GM23338 (cell line): ENCODE measurements at regions not wholly inside any gene's neighbourhood (a gene's known extent, or its start where the extent isn't known, plus 50 kb on each side); places are given as distances from the start of the nearest gene placed in this dataset.

ENCODE experiments used
- ATAC-seq: fragments of 200-7000 bp; cut with Tn5 transposase; 3 replicates; pipeline ENCODE4 v1.9.1; 2020
- DNase-seq: peaks from one replicate; pipeline ENCODE4 v3.0.0-alpha.2; 2015; ENCODE audit warnings: low spot score
- H2AFZ ChIP-seq: fragments of 200-600 bp; sonication (generic); 2 replicates; pipeline ENCODE4 v1.8.0; 2016; ENCODE audit warnings: antibody characterized with exemption, mild to moderate bottlenecking, moderate library complexity
- H3F3A ChIP-seq: fragments of 200-600 bp; sonication (generic); replicated peaks from 2 replicates; pipeline ENCODE4 v1.8.0; 2017; ENCODE audit warnings: antibody characterized with exemption, mixed run types, low read depth
- H3K27ac ChIP-seq: fragments of 200-600 bp; sonication (generic); 2 replicates; pipeline ENCODE4 v1.6.1; 2016; ENCODE audit warnings: low read depth
- H3K27me3 ChIP-seq: fragments of 200-600 bp; sonication (generic); 2 replicates; pipeline ENCODE4 v1.8.0; 2016; ENCODE audit warnings: mild to moderate bottlenecking, mixed run types, moderate library complexity; ENCODE audit not compliant: insufficient read depth
- H3K36me3 ChIP-seq: fragments of 200-600 bp; sonication (generic); 2 replicates; pipeline ENCODE4 v1.8.0; 2016; ENCODE audit warnings: mild to moderate bottlenecking; ENCODE audit not compliant: insufficient read depth
- H3K4me1 ChIP-seq: fragments of 200-600 bp; sonication (generic); 2 replicates; pipeline ENCODE4 v1.8.0; 2016; ENCODE audit warnings: mild to moderate bottlenecking, moderate library complexity; ENCODE audit not compliant: insufficient read depth
- H3K4me2 ChIP-seq: fragments of 200-600 bp; sonication (generic); 2 replicates; pipeline ENCODE4 v1.7.1; 2017; ENCODE audit warnings: mixed run types
- H3K4me3 ChIP-seq: fragments of 200-600 bp; sonication (generic); 2 replicates; pipeline ENCODE4 v1.6.1; 2016; ENCODE audit warnings: mixed run types
- H3K79me2 ChIP-seq: fragments of 200-600 bp; sonication (generic); replicated peaks from 2 replicates; pipeline ENCODE4 v1.8.0; 2017; ENCODE audit warnings: mild to moderate bottlenecking; ENCODE audit not compliant: insufficient read depth
- H3K9me2 ChIP-seq: fragments of 200-600 bp; sonication (generic); 2 replicates; pipeline ENCODE4 v1.8.0; 2017; ENCODE audit not compliant: insufficient read depth
- H4K20me1 ChIP-seq: fragments of 200-600 bp; sonication (generic); replicated peaks from 2 replicates; pipeline ENCODE4 v1.8.0; 2017; ENCODE audit warnings: mild to moderate bottlenecking; ENCODE audit not compliant: insufficient read depth
- H3K27ac Mint-ChIP-seq: 2 replicates; pipeline ENCODE4 v1.8.0; 2020; ENCODE audit warnings: inconsistent platforms, mild to moderate bottlenecking, moderate library complexity, mixed read lengths
- H3K27me3 Mint-ChIP-seq: 3 replicates; pipeline ENCODE4 v1.8.0; 2022; ENCODE audit warnings: low read depth, mild to moderate bottlenecking, moderate library complexity, mixed read lengths, inconsistent platforms; ENCODE audit not compliant: insufficient read depth, poor library complexity
- H3K36me3 Mint-ChIP-seq: 3 replicates; pipeline ENCODE4 v1.8.0; 2021; ENCODE audit warnings: low read depth, mild to moderate bottlenecking, inconsistent platforms, moderate library complexity, mixed read lengths
- H3K4me1 Mint-ChIP-seq: 3 replicates; pipeline ENCODE4 v1.8.0; 2020; ENCODE audit warnings: mild to moderate bottlenecking, inconsistent platforms, mixed read lengths
- H3K4me3 Mint-ChIP-seq: 3 replicates; pipeline ENCODE4 v1.8.0; 2021; ENCODE audit warnings: moderate library complexity, mild to moderate bottlenecking, inconsistent platforms, mixed read lengths
- H3K9me3 Mint-ChIP-seq: 3 replicates; pipeline ENCODE4 v1.8.0; 2020; ENCODE audit warnings: moderate library complexity, mild to moderate bottlenecking, inconsistent platforms, mixed read lengths
- CREB1 ChIP-seq: fragments of 250-450 bp; sonication (Bioruptor Pico); IDR thresholded peaks from 2 replicates; pipeline ENCODE4 v1.5.0; 2020; ENCODE audit warnings: low read depth, mild to moderate bottlenecking, moderate library complexity
- EZH2 ChIP-seq: fragments of 200-600 bp; sonication (generic); IDR thresholded peaks from one replicate; pipeline ENCODE4 v1.8.0; 2017; ENCODE audit warnings: antibody characterized with exemption, mild to moderate bottlenecking, low read depth; ENCODE audit not compliant: unreplicated experiment
- EZH2phosphoT487 ChIP-seq: fragments of 200-600 bp; sonication (generic); IDR thresholded peaks from one replicate; pipeline ENCODE4 v1.8.1; 2018; ENCODE audit warnings: antibody characterized with exemption; ENCODE audit not compliant: unreplicated experiment
- JUNB ChIP-seq: IDR thresholded peaks from one replicate; pipeline ENCODE4 v1.6.1; 2016; ENCODE audit warnings: antibody characterized with exemption; ENCODE audit not compliant: unreplicated experiment
- ZNF114 ChIP-seq: fragments of 250-450 bp; sonication (Bioruptor Pico); IDR thresholded peaks from 2 replicates; pipeline ENCODE4 v1.5.0; 2020; ENCODE audit warnings: mild to moderate bottlenecking, moderate library complexity
- ZNF331 ChIP-seq: fragments of 250-450 bp; sonication (Bioruptor Pico); IDR thresholded peaks from 2 replicates; pipeline ENCODE4 v1.5.0; 2020; ENCODE audit warnings: low read depth, mild to moderate bottlenecking, moderate library complexity
- TF ChIP-seq, protein P1 (sequence below): IDR thresholded peaks from 2 replicates; pipeline ENCODE4 v1.6.1; 2016; ENCODE audit warnings: antibody characterized with exemption
- TF ChIP-seq, protein P2 (sequence below), 2 experiments: fragments of 200-600 bp in 1 of 2; sonication (generic) in 1 of 2; conservative IDR thresholded peaks; 2 replicates each; pipeline versions ENCODE4 v1.5.1 to v1.6.1; 2016 to 2017; ENCODE audit warnings: antibody characterized with exemption in 2 of 2, low read depth in 2 of 2, mild to moderate bottlenecking in 2 of 2, moderate library complexity in 1 of 2
- TF ChIP-seq, protein P3 (sequence below): IDR thresholded peaks from one replicate; pipeline ENCODE4 v1.6.1; 2018; ENCODE audit warnings: antibody characterized with exemption; ENCODE audit not compliant: unreplicated experiment
- TF ChIP-seq, protein P4 (sequence below): fragments of 250-450 bp; sonication (Bioruptor Pico); IDR thresholded peaks from 2 replicates; pipeline ENCODE4 v1.5.0; 2020; ENCODE audit warnings: mild to moderate bottlenecking, moderate library complexity

DNA sequence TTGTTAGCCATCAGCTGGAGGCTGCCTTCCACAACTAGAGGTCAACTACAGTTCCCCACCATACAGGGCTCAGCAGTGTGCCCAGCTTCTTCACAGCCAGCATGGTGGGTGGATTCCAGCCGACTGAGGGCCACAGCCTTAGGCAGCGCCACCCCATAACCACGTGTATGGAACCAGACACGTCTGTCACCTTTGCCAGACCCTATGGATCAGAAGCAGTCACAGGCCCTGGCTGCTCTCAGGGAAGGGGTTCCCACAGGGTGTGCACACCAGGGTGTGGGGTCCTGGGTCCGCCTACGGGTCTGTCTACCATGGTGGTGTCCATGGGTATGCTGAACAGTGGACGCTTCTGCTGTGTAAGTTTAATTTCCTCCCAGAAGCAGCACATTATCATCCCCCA, 265.0 kb upstream of the FOXF1 start:
- Mint-ChIP-seq H3K36me3 (peaks cover 4% of the 10 kb centered on the region), H3K9me3 (peaks cover 4% of the 10 kb centered on the region; the same call in 2 of the 3 replicates), H3K27me3 (peaks cover 22% of the 10 kb centered on the region), H3K4me1 (peaks cover 27% of the 10 kb centered on the region), H3K4me3 (no peak overlapping the region), H3K27ac (no peak overlapping the region)
- Histone ChIP-seq H3F3A (no peaks in the 10 kb centered on the region), H3K36me3 (no peaks in the 10 kb centered on the region), H3K4me2 (no peak overlapping the region), H3K4me3 (no peak overlapping the region), H3K27ac (no peak overlapping the region), H3K79me2 (no peaks in the 10 kb centered on the region), H3K9me2 (0 out of 2 replicates have a peak, but pooled peaks cover 2% of the 10 kb centered on the region), H2AFZ (no peak overlapping the region), H4K20me1 (no peaks in the 10 kb centered on the region), H3K27me3 (no peaks in the 10 kb centered on the region), H3K4me1 (peaks cover 9% of the 10 kb centered on the region)
- TF ChIP-seq EZH2: no peak
- ATAC-seq: no peak
- DNase-seq: no peak

DNA sequence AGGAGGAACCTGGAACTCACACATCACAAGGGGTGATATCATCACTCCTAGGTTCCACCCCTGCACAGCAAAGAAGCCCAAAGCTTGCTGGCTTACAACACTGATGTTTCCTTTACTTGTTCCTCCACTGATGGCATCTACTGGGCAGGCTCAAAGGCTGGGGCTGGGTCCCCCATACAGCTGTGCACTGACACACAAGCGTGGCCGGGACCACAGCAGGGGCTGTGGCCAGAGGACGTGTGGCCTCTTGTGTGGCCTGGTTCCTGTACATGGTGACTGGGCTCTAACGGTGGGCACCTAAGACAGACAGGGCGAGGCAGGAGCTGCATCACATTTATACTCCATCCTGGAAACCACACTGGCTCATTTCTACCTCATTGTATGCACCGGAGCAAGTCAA, 264.4 kb upstream of the FOXF1 start:
- Histone ChIP-seq H3K36me3 (no peaks in the 10 kb centered on the region), H3K4me1 (peaks cover 7% of the 10 kb centered on the region), H3K4me2 (no peak overlapping the region), H2AFZ (no peak overlapping the region), H4K20me1 (no peaks in the 10 kb centered on the region), H3K27ac (no peak overlapping the region), H3K27me3 (no peaks in the 10 kb centered on the region), H3K9me2 (0 out of 2 replicates have a peak, but pooled peaks cover 2% of the 10 kb centered on the region), H3F3A (no peaks in the 10 kb centered on the region), H3K4me3 (no peak overlapping the region), H3K79me2 (no peaks in the 10 kb centered on the region)
- no peak overlapping the region for H3K27ac Mint-ChIP-seq
- peaks cover 4% of the 10 kb centered on the region; the same call in 2 of the 3 replicates for H3K9me3 Mint-ChIP-seq
- peaks cover 4% of the 10 kb centered on the region for H3K36me3 Mint-ChIP-seq
- no peak overlapping the region for H3K4me3 Mint-ChIP-seq
- no peak for ATAC-seq
- DNase-seq: no peak
- peaks cover 22% of the 10 kb centered on the region for H3K27me3 Mint-ChIP-seq
- peaks cover 23% of the 10 kb centered on the region for H3K4me1 Mint-ChIP-seq
- TF ChIP-seq, protein P1, sequence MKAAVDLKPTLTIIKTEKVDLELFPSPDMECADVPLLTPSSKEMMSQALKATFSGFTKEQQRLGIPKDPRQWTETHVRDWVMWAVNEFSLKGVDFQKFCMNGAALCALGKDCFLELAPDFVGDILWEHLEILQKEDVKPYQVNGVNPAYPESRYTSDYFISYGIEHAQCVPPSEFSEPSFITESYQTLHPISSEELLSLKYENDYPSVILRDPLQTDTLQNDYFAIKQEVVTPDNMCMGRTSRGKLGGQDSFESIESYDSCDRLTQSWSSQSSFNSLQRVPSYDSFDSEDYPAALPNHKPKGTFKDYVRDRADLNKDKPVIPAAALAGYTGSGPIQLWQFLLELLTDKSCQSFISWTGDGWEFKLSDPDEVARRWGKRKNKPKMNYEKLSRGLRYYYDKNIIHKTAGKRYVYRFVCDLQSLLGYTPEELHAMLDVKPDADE: no peak
- no peak for TF ChIP-seq CREB1
- TF ChIP-seq, protein P2, sequence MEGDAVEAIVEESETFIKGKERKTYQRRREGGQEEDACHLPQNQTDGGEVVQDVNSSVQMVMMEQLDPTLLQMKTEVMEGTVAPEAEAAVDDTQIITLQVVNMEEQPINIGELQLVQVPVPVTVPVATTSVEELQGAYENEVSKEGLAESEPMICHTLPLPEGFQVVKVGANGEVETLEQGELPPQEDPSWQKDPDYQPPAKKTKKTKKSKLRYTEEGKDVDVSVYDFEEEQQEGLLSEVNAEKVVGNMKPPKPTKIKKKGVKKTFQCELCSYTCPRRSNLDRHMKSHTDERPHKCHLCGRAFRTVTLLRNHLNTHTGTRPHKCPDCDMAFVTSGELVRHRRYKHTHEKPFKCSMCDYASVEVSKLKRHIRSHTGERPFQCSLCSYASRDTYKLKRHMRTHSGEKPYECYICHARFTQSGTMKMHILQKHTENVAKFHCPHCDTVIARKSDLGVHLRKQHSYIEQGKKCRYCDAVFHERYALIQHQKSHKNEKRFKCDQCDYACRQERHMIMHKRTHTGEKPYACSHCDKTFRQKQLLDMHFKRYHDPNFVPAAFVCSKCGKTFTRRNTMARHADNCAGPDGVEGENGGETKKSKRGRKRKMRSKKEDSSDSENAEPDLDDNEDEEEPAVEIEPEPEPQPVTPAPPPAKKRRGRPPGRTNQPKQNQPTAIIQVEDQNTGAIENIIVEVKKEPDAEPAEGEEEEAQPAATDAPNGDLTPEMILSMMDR (conservative IDR thresholded peaks at IDR 0.05; ENCODE audit: low read depth in 2 of 2): no peak
- no peak for TF ChIP-seq ZNF331 (CRISPR knock-in tag)
- no peak for TF ChIP-seq JUNB
- TF ChIP-seq, protein P3, sequence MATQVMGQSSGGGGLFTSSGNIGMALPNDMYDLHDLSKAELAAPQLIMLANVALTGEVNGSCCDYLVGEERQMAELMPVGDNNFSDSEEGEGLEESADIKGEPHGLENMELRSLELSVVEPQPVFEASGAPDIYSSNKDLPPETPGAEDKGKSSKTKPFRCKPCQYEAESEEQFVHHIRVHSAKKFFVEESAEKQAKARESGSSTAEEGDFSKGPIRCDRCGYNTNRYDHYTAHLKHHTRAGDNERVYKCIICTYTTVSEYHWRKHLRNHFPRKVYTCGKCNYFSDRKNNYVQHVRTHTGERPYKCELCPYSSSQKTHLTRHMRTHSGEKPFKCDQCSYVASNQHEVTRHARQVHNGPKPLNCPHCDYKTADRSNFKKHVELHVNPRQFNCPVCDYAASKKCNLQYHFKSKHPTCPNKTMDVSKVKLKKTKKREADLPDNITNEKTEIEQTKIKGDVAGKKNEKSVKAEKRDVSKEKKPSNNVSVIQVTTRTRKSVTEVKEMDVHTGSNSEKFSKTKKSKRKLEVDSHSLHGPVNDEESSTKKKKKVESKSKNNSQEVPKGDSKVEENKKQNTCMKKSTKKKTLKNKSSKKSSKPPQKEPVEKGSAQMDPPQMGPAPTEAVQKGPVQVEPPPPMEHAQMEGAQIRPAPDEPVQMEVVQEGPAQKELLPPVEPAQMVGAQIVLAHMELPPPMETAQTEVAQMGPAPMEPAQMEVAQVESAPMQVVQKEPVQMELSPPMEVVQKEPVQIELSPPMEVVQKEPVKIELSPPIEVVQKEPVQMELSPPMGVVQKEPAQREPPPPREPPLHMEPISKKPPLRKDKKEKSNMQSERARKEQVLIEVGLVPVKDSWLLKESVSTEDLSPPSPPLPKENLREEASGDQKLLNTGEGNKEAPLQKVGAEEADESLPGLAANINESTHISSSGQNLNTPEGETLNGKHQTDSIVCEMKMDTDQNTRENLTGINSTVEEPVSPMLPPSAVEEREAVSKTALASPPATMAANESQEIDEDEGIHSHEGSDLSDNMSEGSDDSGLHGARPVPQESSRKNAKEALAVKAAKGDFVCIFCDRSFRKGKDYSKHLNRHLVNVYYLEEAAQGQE: no peak
- TF ChIP-seq ZNF114 (CRISPR knock-in tag): no peak
- no peak for TF ChIP-seq EZH2phosphoT487
- TF ChIP-seq, protein P4, sequence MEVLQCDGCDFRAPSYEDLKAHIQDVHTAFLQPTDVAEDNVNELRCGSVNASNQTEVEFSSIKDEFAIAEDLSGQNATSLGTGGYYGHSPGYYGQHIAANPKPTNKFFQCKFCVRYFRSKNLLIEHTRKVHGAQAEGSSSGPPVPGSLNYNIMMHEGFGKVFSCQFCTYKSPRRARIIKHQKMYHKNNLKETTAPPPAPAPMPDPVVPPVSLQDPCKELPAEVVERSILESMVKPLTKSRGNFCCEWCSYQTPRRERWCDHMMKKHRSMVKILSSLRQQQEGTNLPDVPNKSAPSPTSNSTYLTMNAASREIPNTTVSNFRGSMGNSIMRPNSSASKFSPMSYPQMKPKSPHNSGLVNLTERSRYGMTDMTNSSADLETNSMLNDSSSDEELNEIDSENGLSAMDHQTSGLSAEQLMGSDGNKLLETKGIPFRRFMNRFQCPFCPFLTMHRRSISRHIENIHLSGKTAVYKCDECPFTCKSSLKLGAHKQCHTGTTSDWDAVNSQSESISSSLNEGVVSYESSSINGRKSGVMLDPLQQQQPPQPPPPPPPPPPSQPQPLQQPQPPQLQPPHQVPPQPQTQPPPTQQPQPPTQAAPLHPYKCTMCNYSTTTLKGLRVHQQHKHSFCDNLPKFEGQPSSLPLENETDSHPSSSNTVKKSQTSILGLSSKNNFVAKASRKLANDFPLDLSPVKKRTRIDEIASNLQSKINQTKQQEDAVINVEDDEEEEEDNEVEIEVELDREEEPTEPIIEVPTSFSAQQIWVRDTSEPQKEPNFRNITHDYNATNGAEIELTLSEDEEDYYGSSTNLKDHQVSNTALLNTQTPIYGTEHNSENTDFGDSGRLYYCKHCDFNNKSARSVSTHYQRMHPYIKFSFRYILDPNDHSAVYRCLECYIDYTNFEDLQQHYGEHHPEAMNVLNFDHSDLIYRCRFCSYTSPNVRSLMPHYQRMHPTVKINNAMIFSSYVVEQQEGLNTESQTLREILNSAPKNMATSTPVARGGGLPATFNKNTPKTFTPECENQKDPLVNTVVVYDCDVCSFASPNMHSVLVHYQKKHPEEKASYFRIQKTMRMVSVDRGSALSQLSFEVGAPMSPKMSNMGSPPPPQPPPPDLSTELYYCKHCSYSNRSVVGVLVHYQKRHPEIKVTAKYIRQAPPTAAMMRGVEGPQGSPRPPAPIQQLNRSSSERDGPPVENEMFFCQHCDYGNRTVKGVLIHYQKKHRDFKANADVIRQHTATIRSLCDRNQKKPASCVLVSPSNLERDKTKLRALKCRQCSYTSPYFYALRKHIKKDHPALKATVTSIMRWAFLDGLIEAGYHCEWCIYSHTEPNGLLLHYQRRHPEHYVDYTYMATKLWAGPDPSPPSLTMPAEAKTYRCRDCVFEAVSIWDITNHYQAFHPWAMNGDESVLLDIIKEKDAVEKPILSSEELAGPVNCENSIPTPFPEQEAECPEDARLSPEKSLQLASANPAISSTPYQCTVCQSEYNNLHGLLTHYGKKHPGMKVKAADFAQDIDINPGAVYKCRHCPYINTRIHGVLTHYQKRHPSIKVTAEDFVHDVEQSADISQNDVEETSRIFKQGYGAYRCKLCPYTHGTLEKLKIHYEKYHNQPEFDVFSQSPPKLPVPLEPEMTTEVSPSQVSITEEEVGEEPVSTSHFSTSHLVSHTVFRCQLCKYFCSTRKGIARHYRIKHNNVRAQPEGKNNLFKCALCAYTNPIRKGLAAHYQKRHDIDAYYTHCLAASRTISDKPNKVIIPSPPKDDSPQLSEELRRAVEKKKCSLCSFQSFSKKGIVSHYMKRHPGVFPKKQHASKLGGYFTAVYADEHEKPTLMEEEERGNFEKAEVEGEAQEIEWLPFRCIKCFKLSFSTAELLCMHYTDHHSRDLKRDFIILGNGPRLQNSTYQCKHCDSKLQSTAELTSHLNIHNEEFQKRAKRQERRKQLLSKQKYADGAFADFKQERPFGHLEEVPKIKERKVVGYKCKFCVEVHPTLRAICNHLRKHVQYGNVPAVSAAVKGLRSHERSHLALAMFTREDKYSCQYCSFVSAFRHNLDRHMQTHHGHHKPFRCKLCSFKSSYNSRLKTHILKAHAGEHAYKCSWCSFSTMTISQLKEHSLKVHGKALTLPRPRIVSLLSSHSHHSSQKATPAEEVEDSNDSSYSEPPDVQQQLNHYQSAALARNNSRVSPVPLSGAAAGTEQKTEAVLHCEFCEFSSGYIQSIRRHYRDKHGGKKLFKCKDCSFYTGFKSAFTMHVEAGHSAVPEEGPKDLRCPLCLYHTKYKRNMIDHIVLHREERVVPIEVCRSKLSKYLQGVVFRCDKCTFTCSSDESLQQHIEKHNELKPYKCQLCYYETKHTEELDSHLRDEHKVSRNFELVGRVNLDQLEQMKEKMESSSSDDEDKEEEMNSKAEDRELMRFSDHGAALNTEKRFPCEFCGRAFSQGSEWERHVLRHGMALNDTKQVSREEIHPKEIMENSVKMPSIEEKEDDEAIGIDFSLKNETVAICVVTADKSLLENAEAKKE: no peak
